B cell (primary cell): ENCODE measurements at regions not wholly inside any gene's neighbourhood (a gene's known extent, or its start where the extent isn't known, plus 50 kb on each side); places are given as distances from the start of the nearest gene placed in this dataset.

Experiments used
- ATAC-seq: fragments of 200-7000 bp; cut with Tn5 transposase; one replicate; pipeline ENCODE4 v1.10.0; 2021; ENCODE audit warnings: low read depth, mild to moderate bottlenecking, moderate number of reproducible peaks, moderate library complexity
- CTCF ChIA-PET: fragments of 350-600 bp; sonication (Branson Sonifier 250); formaldehyde crosslinking; loops from one replicate; lab custom pipeline; 2021; ENCODE audit warnings: antibody characterized with exemption, inconsistent platforms; lab: Charles Lee
- POLR2A ChIA-PET: fragments of 350-600 bp; sonication (Branson Sonifier 250); formaldehyde crosslinking; loops from one replicate; lab custom pipeline; 2021; ENCODE audit warnings: antibody characterized with exemption; lab: Charles Lee
- DNase-seq: peaks from one replicate; pipeline ENCODE4 v3.0.0; 2013
- H2AFZ ChIP-seq: 2 replicates; pipeline ENCODE4 v1.6.1; 2012; ENCODE audit warnings: mild to moderate bottlenecking, low read depth, low read length; ENCODE audit not compliant: insufficient read depth, poor library complexity, severe bottlenecking
- H3K27ac ChIP-seq, 2 donors: 1 replicate in 1 of 2; 2 replicates in 1 of 2; pipeline ENCODE4 v1.5.1; 2012 to 2013; ENCODE audit warnings: low read length in 2 of 2, mild to moderate bottlenecking in 2 of 2, moderate library complexity in 1 of 2
- H3K27me3 ChIP-seq, 4 experiments: fragments of 200-600 bp in 1 of 4; sonication (generic) in 1 of 4; replicated peaks in 1 of 4; 1 replicate in 2 of 4; 2 replicates in 2 of 4; pipeline versions ENCODE4 v1.6.1 to v1.7.0; 2013 to 2016; ENCODE audit warnings: low read length in 3 of 4, mild to moderate bottlenecking in 2 of 4, mixed read lengths in 1 of 4, moderate library complexity in 1 of 4; ENCODE audit not compliant: insufficient read depth in 4 of 4, control insufficient read depth in 3 of 4; ENCODE audit errors: control extremely low read depth in 1 of 4
- H3K36me3 ChIP-seq, 2 experiments: replicated peaks in 1 of 2; 1 replicate in 1 of 2; 2 replicates in 1 of 2; pipeline versions ENCODE4 v1.6.1 to v1.7.1; 2013; ENCODE audit warnings: low read length in 1 of 2; ENCODE audit not compliant: insufficient read depth in 2 of 2, control insufficient read depth in 1 of 2; ENCODE audit errors: control extremely low read depth in 1 of 2, extremely low read depth in 1 of 2
- H3K4me1 ChIP-seq, 2 donors: fragments of 200-600 bp in 1 of 2; sonication (generic) in 1 of 2; 1 replicate in 1 of 2; 2 replicates in 1 of 2; pipeline versions ENCODE4 v1.5.1 to v1.6.1; 2013 to 2017; ENCODE audit warnings: low read length in 2 of 2; ENCODE audit not compliant: control insufficient read depth in 2 of 2, insufficient read depth in 2 of 2
- H3K4me2 ChIP-seq: replicated peaks from 2 replicates; pipeline ENCODE3; 2012; ENCODE audit warnings: mild to moderate bottlenecking, low read depth, low read length; ENCODE audit not compliant: poor library complexity, severe bottlenecking
- H3K4me3 ChIP-seq, 5 experiments: fragments of 200-600 bp in 1 of 5; sonication (generic) in 1 of 5; 1 replicate in 3 of 5; 2 replicates in 2 of 5; pipeline versions ENCODE4 v1.5.1 to v1.7.0; 2011 to 2016; ENCODE audit warnings: low read length in 4 of 5, mild to moderate bottlenecking in 4 of 5, low read depth in 2 of 5, control low read depth in 1 of 5, moderate library complexity in 1 of 5; ENCODE audit not compliant: insufficient read depth in 1 of 5; ENCODE audit errors: control extremely low read depth in 1 of 5, extremely low read depth in 1 of 5
- H3K79me2 ChIP-seq: fragments of 200-600 bp; sonication (generic); one replicate; pipeline ENCODE4 v1.6.0; 2016; ENCODE audit warnings: low read length; ENCODE audit not compliant: control insufficient read depth, insufficient read depth
- H3K9ac ChIP-seq: fragments of 200-600 bp; sonication (generic); 2 replicates; pipeline ENCODE4 v1.6.1; 2017; ENCODE audit warnings: mild to moderate bottlenecking, low read length, moderate library complexity
- H3K9me3 ChIP-seq, 3 donors: one replicate each; pipeline versions ENCODE4 v1.6.1 to v1.7.1; 2013; ENCODE audit warnings: low read length in 2 of 3; ENCODE audit not compliant: control insufficient read depth in 2 of 3, insufficient read depth in 1 of 3; ENCODE audit errors: control extremely low read depth in 1 of 3
- H4K20me1 ChIP-seq: 2 replicates; pipeline ENCODE4 v1.6.0; 2012; ENCODE audit warnings: mild to moderate bottlenecking, low read length; ENCODE audit not compliant: insufficient read depth, control insufficient read depth, poor library complexity, severe bottlenecking
- H3K27ac Mint-ChIP-seq: one replicate; pipeline ENCODE4 v1.8.0; 2021; ENCODE audit warnings: mixed read lengths
- H3K27me3 Mint-ChIP-seq: one replicate; pipeline ENCODE4 v1.8.0; 2021; ENCODE audit warnings: mixed read lengths
- H3K4me1 Mint-ChIP-seq: one replicate; pipeline ENCODE4 v1.8.0; 2021; ENCODE audit warnings: mixed read lengths
- H3K4me3 Mint-ChIP-seq: one replicate; pipeline ENCODE4 v1.8.0; 2021; ENCODE audit warnings: mixed read lengths
- H3K9me3 Mint-ChIP-seq: one replicate; pipeline ENCODE4 v1.8.0; 2022; ENCODE audit warnings: mixed read lengths; ENCODE audit not compliant: insufficient read depth
- EZH2 ChIP-seq: IDR thresholded peaks from 2 replicates; pipeline ENCODE4 v1.6.1; 2012; ENCODE audit warnings: borderline replicate concordance, low read depth, mild to moderate bottlenecking, moderate library complexity, low read length; ENCODE audit not compliant: insufficient read depth, poor library complexity, severe bottlenecking
- WGBS: methylation state at CpG from one replicate; pipeline ENCODE4 v1.1.5; 2013; ENCODE audit warnings: missing lambda C conversion rate; ENCODE audit not compliant: insufficient coverage; 5-methylcytosine and 5-hydroxymethylcytosine counted together
- intact Hi-C: fragments of 100-400 bp; cut with micrococcal nuclease; formaldehyde crosslinking; loops from one replicate; pipeline ENCODE4 v1.10.0; 2022
- TF ChIP-seq, protein P1 (sequence below): fragments of 200-600 bp; IDR thresholded peaks from one replicate; pipeline ENCODE4 v1.8.0; 2022; ENCODE audit warnings: antibody characterized with exemption, mild to moderate bottlenecking

DNA sequence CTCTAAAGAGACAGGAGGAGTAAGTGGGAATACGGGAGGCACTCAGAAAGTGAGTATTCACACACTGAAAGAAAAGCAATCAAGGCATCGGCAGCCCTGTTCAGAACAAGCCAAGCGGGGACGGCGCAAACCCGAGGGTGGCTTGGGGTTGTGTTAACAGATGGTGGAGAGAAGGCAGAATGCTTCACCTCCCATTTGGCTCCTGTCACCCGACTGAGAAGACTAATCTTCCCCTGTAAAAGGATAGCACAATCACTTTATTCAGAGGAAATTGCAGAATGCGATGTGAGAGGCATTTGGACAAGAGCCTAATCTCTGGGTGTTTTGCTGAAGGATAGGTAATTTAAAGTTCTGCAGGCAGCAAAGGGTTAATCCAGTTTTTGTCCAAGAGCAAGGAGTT, 119.3 kb upstream of the WSCD1 start:
- H3K9ac ChIP-seq = no peak overlapping the region
- peaks cover 10% of the 10 kb centered on the region for H3K9me3 Mint-ChIP-seq
- DNase-seq = no peak
- H3K27ac ChIP-seq = no peak overlapping the region
- intact Hi-C loops = no loop called here
- no peaks in the 10 kb centered on the region for H4K20me1 ChIP-seq
- POLR2A ChIA-PET = no interaction called here
- no peaks in the 10 kb centered on the region for H3K4me1 Mint-ChIP-seq
- H3K4me2 ChIP-seq = no peak overlapping the region
- TF ChIP-seq EZH2 = no peak
- TF ChIP-seq, protein P1, sequence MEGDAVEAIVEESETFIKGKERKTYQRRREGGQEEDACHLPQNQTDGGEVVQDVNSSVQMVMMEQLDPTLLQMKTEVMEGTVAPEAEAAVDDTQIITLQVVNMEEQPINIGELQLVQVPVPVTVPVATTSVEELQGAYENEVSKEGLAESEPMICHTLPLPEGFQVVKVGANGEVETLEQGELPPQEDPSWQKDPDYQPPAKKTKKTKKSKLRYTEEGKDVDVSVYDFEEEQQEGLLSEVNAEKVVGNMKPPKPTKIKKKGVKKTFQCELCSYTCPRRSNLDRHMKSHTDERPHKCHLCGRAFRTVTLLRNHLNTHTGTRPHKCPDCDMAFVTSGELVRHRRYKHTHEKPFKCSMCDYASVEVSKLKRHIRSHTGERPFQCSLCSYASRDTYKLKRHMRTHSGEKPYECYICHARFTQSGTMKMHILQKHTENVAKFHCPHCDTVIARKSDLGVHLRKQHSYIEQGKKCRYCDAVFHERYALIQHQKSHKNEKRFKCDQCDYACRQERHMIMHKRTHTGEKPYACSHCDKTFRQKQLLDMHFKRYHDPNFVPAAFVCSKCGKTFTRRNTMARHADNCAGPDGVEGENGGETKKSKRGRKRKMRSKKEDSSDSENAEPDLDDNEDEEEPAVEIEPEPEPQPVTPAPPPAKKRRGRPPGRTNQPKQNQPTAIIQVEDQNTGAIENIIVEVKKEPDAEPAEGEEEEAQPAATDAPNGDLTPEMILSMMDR = no peak
- H3K36me3 ChIP-seq = no peaks in the 10 kb centered on the region
- no peaks in the 10 kb centered on the region for H3K79me2 ChIP-seq
- peaks cover 36% of the 10 kb centered on the region for H3K27me3 Mint-ChIP-seq
- CTCF ChIA-PET = no interaction called here
- H3K27me3 ChIP-seq = peaks cover 0 to 3% (median 0%) of the 10 kb centered on the region in 4 experiments
- no peak overlapping the region for H3K4me3 Mint-ChIP-seq
- peaks cover 0 to 11% (median 0%) of the 10 kb centered on the region in 3 donors for H3K9me3 ChIP-seq
- no peaks in the 10 kb centered on the region for H3K4me1 ChIP-seq
- ATAC-seq = no peak
- WGBS = 100% methylated on average over 1 of the region's 8 CpGs
- no peak overlapping the region for H3K4me3 ChIP-seq
- H2AFZ ChIP-seq = no peak overlapping the region
- no peak overlapping the region for H3K27ac Mint-ChIP-seq

DNA sequence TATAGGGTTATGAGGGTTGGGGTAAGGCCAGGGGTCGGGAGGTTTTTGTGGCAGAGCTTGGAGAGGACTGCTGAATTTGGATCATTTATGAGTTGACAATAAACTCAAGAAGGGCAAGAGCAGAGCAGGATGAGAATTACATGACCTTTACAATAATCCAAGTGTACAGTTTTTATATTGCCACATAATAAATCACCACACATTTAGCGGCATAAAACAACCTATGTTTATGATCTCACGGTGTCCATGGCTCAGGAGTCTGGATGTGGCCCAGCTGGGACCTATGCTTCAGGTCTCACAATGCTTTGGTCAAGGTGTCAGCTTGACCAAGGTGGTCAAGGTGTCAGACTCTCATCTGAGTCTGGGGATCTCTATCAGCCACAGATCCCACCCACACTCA, 118.3 kb upstream of the WSCD1 start:
- CTCF ChIA-PET = no interaction called here
- Histone ChIP-seq H3K27ac (no peak overlapping the region), H3K36me3 (no peaks in the 10 kb centered on the region), H3K4me1 (no peaks in the 10 kb centered on the region), H3K9ac (no peak overlapping the region), H3K27me3 (peaks cover 0 to 3% (median 0%) of the 10 kb centered on the region in 4 experiments), H3K4me2 (no peak overlapping the region), H3K4me3 (no peak overlapping the region), H2AFZ (no peak overlapping the region), H3K9me3 (peaks cover 0 to 9% (median 0%) of the 10 kb centered on the region in 3 donors), H4K20me1 (no peaks in the 10 kb centered on the region), H3K79me2 (no peaks in the 10 kb centered on the region)
- H3K4me3 Mint-ChIP-seq = no peak overlapping the region
- intact Hi-C loops = no loop called here
- H3K27me3 Mint-ChIP-seq = peaks cover 33% of the 10 kb centered on the region
- DNase-seq (no peak), ATAC-seq (no peak)
- TF ChIP-seq, protein P1 = no peak
- TF ChIP-seq EZH2 = no peak
- no peak overlapping the region for H3K27ac Mint-ChIP-seq
- WGBS = 85% methylated on average over 3 of the region's 3 CpGs
- POLR2A ChIA-PET = no interaction called here
- H3K9me3 Mint-ChIP-seq = peaks cover 4% of the 10 kb centered on the region
- no peaks in the 10 kb centered on the region for H3K4me1 Mint-ChIP-seq
